ENCODE measurements at regions not wholly inside any gene's neighbourhood (a gene's known extent, or its start where the extent isn't known, plus 50 kb on each side); places are given as distances from the start of the nearest gene placed in this dataset.

- TF ChIP-seq CTCF (IDR thresholded peaks at IDR 0.05; ENCODE audit: poor library complexity) (no peak), EZH2 (IDR thresholded peaks at IDR 0.05; ENCODE audit: borderline replicate concordance) (no peak)
Observed at GRCh38 chr4:15348695-15349094, 79.1 kb upstream of the C1QTNF7 start.
